ENCODE measurements at regions not wholly inside any gene's neighbourhood (a gene's known extent, or its start where the extent isn't known, plus 50 kb on each side); places are given as distances from the start of the nearest gene placed in this dataset.

GRCh38 chr7:127064-127598 is 65.2 kb upstream of the FAM20C start:
- TF ChIP-seq, protein P1, sequence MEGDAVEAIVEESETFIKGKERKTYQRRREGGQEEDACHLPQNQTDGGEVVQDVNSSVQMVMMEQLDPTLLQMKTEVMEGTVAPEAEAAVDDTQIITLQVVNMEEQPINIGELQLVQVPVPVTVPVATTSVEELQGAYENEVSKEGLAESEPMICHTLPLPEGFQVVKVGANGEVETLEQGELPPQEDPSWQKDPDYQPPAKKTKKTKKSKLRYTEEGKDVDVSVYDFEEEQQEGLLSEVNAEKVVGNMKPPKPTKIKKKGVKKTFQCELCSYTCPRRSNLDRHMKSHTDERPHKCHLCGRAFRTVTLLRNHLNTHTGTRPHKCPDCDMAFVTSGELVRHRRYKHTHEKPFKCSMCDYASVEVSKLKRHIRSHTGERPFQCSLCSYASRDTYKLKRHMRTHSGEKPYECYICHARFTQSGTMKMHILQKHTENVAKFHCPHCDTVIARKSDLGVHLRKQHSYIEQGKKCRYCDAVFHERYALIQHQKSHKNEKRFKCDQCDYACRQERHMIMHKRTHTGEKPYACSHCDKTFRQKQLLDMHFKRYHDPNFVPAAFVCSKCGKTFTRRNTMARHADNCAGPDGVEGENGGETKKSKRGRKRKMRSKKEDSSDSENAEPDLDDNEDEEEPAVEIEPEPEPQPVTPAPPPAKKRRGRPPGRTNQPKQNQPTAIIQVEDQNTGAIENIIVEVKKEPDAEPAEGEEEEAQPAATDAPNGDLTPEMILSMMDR (conservative IDR thresholded peaks at IDR 0.05; ENCODE audit: low read depth, low read length) = no peak
- TF ChIP-seq EZH2 (IDR thresholded peaks at IDR 0.05; ENCODE audit: low read length, unreplicated experiment) = no peak
